Stomach (tissue), 4 donors: ENCODE measurements at regions not wholly inside any gene's neighbourhood (a gene's known extent, or its start where the extent isn't known, plus 50 kb on each side); places are given as distances from the start of the nearest gene placed in this dataset.

Experiments used
- EP300 ChIP-seq: sonication (generic); formaldehyde crosslinking; IDR thresholded peaks from one replicate; pipeline ENCODE4 v1.6.1; 2017; ENCODE audit warnings: antibody characterized with exemption
- POLR2A ChIP-seq, 4 donors: fragments of 450-650 bp; IDR thresholded peaks; one replicate each; pipeline ENCODE4 v1.6.1; 2016; ENCODE audit warnings: antibody characterized with exemption in 4 of 4, control low read depth in 2 of 4, mild to moderate bottlenecking in 1 of 4, moderate library complexity in 1 of 4
- POLR2AphosphoS5 ChIP-seq, 3 donors: sonication (generic); formaldehyde crosslinking; IDR thresholded peaks; one replicate each; pipeline ENCODE4 v1.6.1; 2016; ENCODE audit warnings: antibody characterized with exemption in 3 of 3
- TF ChIP-seq, protein P1 (sequence below), 7 experiments: fragments of 450-650 bp in 4 of 7; fragments of 200-600 bp in 3 of 7; sonication (generic) in 3 of 7; IDR thresholded peaks; one replicate each; pipeline ENCODE4 v1.5.1; 2016 to 2019; ENCODE audit warnings: antibody characterized with exemption in 7 of 7, control low read depth in 2 of 7, mild to moderate bottlenecking in 1 of 7

DNA sequence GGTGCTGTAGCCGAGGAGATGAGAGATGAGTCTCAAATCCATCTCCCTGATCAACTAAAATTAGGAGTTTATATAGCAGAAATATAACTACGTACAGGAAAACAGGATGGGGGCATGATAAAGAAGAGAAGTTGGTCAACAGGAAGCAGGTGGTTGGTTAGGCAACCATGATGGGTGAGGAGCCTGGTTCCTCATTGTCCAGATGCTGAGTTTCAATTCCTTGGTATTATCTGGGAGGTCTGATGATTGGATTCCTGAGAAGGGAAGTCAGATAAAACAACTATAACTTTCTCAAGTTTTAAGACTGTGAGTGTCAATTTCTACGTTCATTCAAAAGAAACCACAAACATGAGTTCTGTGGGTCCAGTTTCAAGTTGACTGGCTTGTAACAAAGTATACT is 323.9 kb downstream of the MTRR start:
- TF ChIP-seq, protein P1, sequence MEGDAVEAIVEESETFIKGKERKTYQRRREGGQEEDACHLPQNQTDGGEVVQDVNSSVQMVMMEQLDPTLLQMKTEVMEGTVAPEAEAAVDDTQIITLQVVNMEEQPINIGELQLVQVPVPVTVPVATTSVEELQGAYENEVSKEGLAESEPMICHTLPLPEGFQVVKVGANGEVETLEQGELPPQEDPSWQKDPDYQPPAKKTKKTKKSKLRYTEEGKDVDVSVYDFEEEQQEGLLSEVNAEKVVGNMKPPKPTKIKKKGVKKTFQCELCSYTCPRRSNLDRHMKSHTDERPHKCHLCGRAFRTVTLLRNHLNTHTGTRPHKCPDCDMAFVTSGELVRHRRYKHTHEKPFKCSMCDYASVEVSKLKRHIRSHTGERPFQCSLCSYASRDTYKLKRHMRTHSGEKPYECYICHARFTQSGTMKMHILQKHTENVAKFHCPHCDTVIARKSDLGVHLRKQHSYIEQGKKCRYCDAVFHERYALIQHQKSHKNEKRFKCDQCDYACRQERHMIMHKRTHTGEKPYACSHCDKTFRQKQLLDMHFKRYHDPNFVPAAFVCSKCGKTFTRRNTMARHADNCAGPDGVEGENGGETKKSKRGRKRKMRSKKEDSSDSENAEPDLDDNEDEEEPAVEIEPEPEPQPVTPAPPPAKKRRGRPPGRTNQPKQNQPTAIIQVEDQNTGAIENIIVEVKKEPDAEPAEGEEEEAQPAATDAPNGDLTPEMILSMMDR (IDR thresholded peaks at IDR 0.05): no peak
- TF ChIP-seq POLR2A (IDR thresholded peaks at IDR 0.05) (no peak), EP300 (no peak), POLR2AphosphoS5 (IDR thresholded peaks at IDR 0.05) (no peak)
